ENCODE measurements at regions not wholly inside any gene's neighbourhood (a gene's known extent, or its start where the extent isn't known, plus 50 kb on each side); places are given as distances from the start of the nearest gene placed in this dataset.

DNA sequence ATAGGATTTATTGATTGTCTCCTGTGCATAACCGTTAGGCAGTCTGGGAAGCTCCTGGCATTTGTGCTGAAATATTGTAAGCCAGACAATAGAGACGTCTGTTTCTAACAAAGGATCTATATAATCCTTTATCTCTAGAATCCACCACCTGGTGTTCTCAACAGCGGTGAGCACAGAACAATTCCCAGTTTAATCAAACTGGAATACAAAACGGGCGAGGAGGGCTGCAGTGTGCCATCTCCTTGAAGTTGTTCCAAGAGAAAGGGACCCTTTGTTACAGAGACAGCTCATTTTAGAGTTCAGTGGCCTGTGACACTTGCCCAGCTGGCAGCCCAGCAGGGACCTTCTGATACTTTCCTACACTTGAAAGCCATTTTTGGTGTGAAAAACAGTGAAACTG lies 162.8 kb upstream of the IVNS1ABP start:
- Histone ChIP-seq H3K27ac (no peak overlapping the region), H3K9me3 (no peaks in the 10 kb centered on the region; the same call in 2 of the 3 replicates), H3K4me1 (peaks cover 20% of the 10 kb centered on the region), H3K4me2 (no peak overlapping the region), H3K4me3 (no peak overlapping the region)
- ChIA-PET CTCF (no interaction called here), POLR2A (no interaction called here)
- FAIRE-seq (no peak), ATAC-seq (no peak), DNase-seq (ENCODE audit: low read depth in 1 of 2, low spot score in 1 of 2) (no peak)
- TF ChIP-seq, protein P1, sequence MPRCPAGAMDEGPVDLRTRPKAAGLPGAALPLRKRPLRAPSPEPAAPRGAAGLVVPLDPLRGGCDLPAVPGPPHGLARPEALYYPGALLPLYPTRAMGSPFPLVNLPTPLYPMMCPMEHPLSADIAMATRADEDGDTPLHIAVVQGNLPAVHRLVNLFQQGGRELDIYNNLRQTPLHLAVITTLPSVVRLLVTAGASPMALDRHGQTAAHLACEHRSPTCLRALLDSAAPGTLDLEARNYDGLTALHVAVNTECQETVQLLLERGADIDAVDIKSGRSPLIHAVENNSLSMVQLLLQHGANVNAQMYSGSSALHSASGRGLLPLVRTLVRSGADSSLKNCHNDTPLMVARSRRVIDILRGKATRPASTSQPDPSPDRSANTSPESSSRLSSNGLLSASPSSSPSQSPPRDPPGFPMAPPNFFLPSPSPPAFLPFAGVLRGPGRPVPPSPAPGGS (IDR thresholded peaks at IDR 0.05) = no peak
- TF ChIP-seq ZSCAN20 (CRISPR knock-in tag; IDR thresholded peaks at IDR 0.05) = no peak
- no peak for TF ChIP-seq NR3C1 (IDR thresholded peaks at IDR 0.05)
- no peak for TF ChIP-seq CBX2 (IDR thresholded peaks at IDR 0.05; ENCODE audit: borderline replicate concordance, low read depth)
- no peak for TF ChIP-seq CBX8 (IDR thresholded peaks at IDR 0.05)
- TF ChIP-seq, protein P2, sequence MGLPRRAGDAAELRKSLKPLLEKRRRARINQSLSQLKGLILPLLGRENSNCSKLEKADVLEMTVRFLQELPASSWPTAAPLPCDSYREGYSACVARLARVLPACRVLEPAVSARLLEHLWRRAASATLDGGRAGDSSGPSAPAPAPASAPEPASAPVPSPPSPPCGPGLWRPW (IDR thresholded peaks at IDR 0.05) = no peak
- 83% methylated on average over 5 of the region's 5 CpGs for WGBS (ENCODE audit: missing lambda C conversion rate)

DNA sequence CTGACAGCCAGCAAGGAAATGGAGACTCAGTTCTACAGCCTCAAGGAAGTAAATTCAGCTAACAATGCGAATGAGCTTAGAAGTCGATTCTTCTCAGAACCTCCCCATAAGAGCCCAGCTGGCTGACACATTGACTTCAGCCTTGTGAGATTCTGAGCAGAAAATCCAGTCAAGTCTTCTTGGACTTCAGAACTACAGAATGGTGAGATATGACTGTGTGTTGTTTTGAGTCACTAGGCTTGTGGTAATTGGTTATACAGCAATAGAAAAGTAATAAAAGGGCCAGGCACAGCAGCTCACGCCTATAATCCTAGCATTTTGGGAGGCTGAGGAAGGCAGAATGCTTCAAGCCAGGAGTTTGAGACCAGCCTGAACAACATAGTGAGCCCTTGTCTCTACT lies 161.8 kb upstream of the IVNS1ABP start:
- FAIRE-seq = no peak
- no peak for TF ChIP-seq JUN (IDR thresholded peaks at IDR 0.05)
- no peak for TF ChIP-seq NFE2L2 (conservative IDR thresholded peaks at IDR 0.05; ENCODE audit: low read length)
- TF ChIP-seq RCOR1 (IDR thresholded peaks at IDR 0.05; ENCODE audit: low read depth, low read length) = no peak
- no peak for TF ChIP-seq RFX5 (IDR thresholded peaks at IDR 0.05)
- TF ChIP-seq CBX8 (IDR thresholded peaks at IDR 0.05) = no peak
- TF ChIP-seq RAD21 (conservative IDR thresholded peaks at IDR 0.05 in 1 of 2, IDR thresholded peaks at IDR 0.05 in 1 of 2) = no peak
- ATAC-seq = no peak
- CTCF ChIA-PET = no interaction called here
- POLR2A ChIA-PET = no interaction called here
- Histone ChIP-seq H3K9me3 (no peaks in the 10 kb centered on the region; the same call in 2 of the 3 replicates), H3K4me3 (no peak overlapping the region), H3K4me2 (no peak overlapping the region), H3K4me1 (peaks cover 11% of the 10 kb centered on the region), H3K27ac (no peak overlapping the region)
- WGBS (ENCODE audit: missing lambda C conversion rate) = 80% methylated on average over 3 of the region's 3 CpGs
- no peak for DNase-seq (ENCODE audit: low read depth in 1 of 2, low spot score in 1 of 2)

DNA sequence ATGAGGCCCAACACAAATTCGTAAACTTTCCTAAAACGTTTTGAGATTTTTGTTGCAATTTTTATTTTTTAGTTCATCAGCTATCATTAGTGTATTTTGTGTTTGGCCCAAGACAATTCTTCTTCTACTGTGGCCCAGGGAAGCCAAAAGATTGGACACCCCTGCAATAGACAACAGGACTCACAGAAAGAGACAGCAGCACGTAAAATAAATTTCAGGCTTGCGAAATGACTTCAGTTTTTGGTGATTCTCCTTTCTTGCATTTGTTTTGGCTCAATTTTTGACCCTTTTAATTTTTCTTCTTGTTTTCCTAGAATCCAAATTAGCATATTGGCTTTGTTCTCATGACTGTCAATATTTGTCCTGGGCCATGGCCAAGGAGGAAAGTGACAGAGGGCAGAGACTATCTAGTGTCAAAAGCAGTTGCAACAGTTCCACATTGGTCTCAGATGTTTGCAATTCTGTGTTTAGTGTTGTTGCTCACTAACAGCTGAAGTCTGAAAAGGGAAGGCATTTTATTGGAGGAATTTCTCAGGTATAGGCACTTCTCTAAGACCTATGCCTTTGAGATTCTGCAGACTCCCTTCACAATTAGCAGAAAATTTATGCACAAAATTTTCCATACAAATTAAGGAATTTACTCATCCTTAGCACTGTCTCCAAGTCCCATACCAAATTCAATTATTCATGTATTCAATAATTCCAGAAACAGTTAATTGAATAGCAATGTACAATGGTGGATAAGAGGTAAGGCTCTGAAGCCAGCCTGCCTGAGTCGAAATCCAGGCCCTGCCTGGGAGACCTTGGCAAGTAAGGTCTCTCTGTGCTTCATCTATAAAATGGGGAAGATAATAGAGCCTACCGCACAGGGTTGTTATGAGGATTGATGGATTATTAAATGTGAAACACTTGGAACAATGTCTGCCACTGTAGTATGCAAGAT lies 160.9 kb upstream of the IVNS1ABP start:
- DNase-seq (ENCODE audit: low read depth in 1 of 2, low spot score in 1 of 2) (no peak), FAIRE-seq (no peak), ATAC-seq (no peak)
- no peak overlapping the region for H3K4me3 ChIP-seq
- WGBS (ENCODE audit: missing lambda C conversion rate) = 70% methylated on average over 6 of the region's 6 CpGs
- no peak overlapping the region for H3K4me2 ChIP-seq
- peaks cover 11% of the 10 kb centered on the region for H3K4me1 ChIP-seq
- ChIA-PET POLR2A (no interaction called here), CTCF (interaction anchor here (1.2 kb wide), 2 partner anchors 26 to 160 kb away, joined by 3 read pairs; no protein-coding TSS in a partner anchor)
- no peaks in the 10 kb centered on the region for H3K9me3 ChIP-seq
- no peak overlapping the region for H3K27ac ChIP-seq
- no peak for TF ChIP-seq HOXA7 (CRISPR knock-in tag; IDR thresholded peaks at IDR 0.05)
- peak in 1 of 2 experiments; percentile 22; a peak in 1 of 4 replicates for TF ChIP-seq CEBPB (IDR thresholded peaks at IDR 0.05)

DNA sequence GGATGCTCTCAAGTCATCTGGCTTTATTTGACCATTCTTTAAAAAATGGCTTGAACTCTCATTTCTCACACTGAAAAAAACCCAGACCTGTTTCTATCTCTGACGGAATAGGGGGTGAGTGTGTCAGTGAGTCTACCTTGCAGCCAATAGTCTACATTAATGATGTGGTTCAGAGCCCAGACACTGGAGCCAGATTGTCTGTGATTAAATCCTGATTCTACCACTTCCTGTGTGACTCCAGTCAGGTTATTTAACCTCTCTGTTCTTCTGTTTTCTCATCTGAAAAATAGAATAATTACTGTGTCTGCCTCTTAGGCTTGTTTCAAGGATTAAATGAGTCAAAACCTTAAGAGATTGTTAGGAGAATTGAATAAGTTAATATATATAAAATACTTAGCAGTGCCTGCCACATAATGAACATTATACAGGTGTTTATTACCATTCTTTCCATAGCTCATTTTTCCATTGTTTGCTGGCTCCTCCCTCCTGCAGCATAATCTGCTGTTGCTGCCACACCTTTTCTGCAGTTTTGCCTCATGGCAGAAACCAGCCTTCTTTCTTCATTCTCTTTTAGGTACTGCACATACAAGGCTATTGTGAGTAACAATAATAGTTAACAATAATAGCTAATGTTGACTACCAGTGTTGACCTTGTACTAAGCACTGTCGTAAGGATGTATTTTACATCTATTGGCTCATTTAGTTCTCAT lies 157.6 kb upstream of the IVNS1ABP start:
- 89% methylated on average over 2 of the region's 2 CpGs for WGBS (ENCODE audit: missing lambda C conversion rate)
- H3K9me3 ChIP-seq = no peaks in the 10 kb centered on the region
- TF ChIP-seq KDM5A (IDR thresholded peaks at IDR 0.05) (no peak), NFE2L2 (conservative IDR thresholded peaks at IDR 0.05; ENCODE audit: low read length) (no peak), CHD2 (IDR thresholded peaks at IDR 0.05; ENCODE audit: low read length, partially characterized antibody) (no peak), CBX8 (IDR thresholded peaks at IDR 0.05) (no peak), MAZ (IDR thresholded peaks at IDR 0.05; ENCODE audit: borderline replicate concordance, low read depth, low read length) (no peak), NR3C1 (IDR thresholded peaks at IDR 0.05) (no peak)
- TF ChIP-seq, protein P1 (IDR thresholded peaks at IDR 0.05) = no peak
- no peak overlapping the region for H3K4me2 ChIP-seq
- no peak overlapping the region for H3K4me3 ChIP-seq
- FAIRE-seq (no peak), ATAC-seq (no peak), DNase-seq (ENCODE audit: low read depth in 1 of 2, low spot score in 1 of 2) (no peak)
- ChIA-PET POLR2A (no interaction called here), CTCF (no interaction called here)
- H3K27ac ChIP-seq = no peak overlapping the region
- peaks cover 20% of the 10 kb centered on the region for H3K4me1 ChIP-seq
